Ovary (tissue), 7 donors: ENCODE measurements at regions not wholly inside any gene's neighbourhood (a gene's known extent, or its start where the extent isn't known, plus 50 kb on each side); places are given as distances from the start of the nearest gene placed in this dataset.

ENCODE experiments used
- DNase-seq, 5 donors: peaks; one replicate each; pipeline ENCODE4 v3.0.0-alpha.2; 2019 to 2020
- H3K27ac ChIP-seq, 2 donors: fragments of 200-600 bp; one replicate each; pipeline versions ENCODE4 v1.5.1 to v1.8.0; 2019 to 2022
- H3K27me3 ChIP-seq: fragments of 200-600 bp; one replicate; pipeline ENCODE4 v1.8.0; 2022
- H3K36me3 ChIP-seq: fragments of 200-600 bp; sonication (generic); one replicate; pipeline ENCODE4 v1.5.1; 2019
- H3K4me1 ChIP-seq: one replicate; pipeline ENCODE4 v1.8.1; 2013; ENCODE audit warnings: mild to moderate bottlenecking, moderate library complexity; ENCODE audit not compliant: insufficient read depth
- H3K4me3 ChIP-seq: fragments of 200-600 bp; sonication (generic); one replicate; pipeline ENCODE4 v1.5.1; 2017
- H3K9me3 ChIP-seq, 2 donors: fragments of 200-600 bp in 1 of 2; sonication (generic) in 1 of 2; one replicate each; pipeline versions ENCODE4 v1.5.1 to v1.8.1; 2013 to 2019; ENCODE audit warnings: mild to moderate bottlenecking in 1 of 2, moderate library complexity in 1 of 2
- EP300 ChIP-seq: sonication (generic); formaldehyde crosslinking; IDR thresholded peaks from one replicate; pipeline ENCODE4 v1.6.1; 2017; ENCODE audit warnings: antibody characterized with exemption
- POLR2A ChIP-seq: fragments of 450-650 bp; IDR thresholded peaks from one replicate; pipeline ENCODE4 v1.6.1; 2017; ENCODE audit warnings: antibody characterized with exemption, mild to moderate bottlenecking, moderate library complexity
- WGBS, 3 donors: extraction: QIAGEN DNeasy Blood & Tissue Kit in 1 of 3; methylation state at CpG; one replicate each; pipeline versions ENCODE4 v1.1.5 to v1.1.7; 2013 to 2017; 5-methylcytosine and 5-hydroxymethylcytosine counted together
- intact Hi-C, 4 donors: fragments of 100-400 bp; cut with DNase I; formaldehyde crosslinking; loops; one replicate each; pipeline versions ENCODE4 v1.11.0 to v1.15.1; 2022 to 2023
- TF ChIP-seq, protein P1 (sequence below), 3 donors: fragments of 450-650 bp in 2 of 3; fragments of 200-600 bp in 1 of 3; IDR thresholded peaks; one replicate each; pipeline versions ENCODE4 v1.5.1 to v1.8.0; 2016 to 2022; ENCODE audit warnings: antibody characterized with exemption in 3 of 3, mild to moderate bottlenecking in 1 of 3
- donor health status: DM: no; HTN: no; CAD: no; lungs with moderate emphysema.
- donor health status: DM: no; HTN: no; CAD: no.
- donor health status: Bipolar disorder and iron deficiency.
- donor health status: DM: no; HTN: no; CAD: no.
- donor health status: DM: yes; HTN: yes; CAD: no.

DNA sequence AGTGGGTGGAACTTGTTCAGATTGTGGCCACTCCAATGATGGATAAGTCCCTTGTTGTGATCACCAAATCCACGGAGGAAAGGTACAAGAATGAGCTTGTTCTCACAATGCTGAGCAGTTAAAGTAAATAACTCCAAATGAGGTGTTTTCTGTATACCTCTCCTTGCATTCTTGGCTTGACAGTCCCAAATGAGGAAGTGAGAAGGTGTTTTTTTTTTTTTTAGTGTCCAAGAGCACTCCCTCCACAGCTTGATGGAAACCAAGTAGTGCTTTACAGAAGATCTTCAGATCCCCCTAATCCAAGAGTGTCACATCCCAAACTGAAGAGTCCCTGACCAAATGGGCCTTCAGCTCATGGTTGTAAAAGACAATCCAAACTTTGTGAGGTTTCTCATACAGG lies 153.6 kb downstream of the ATP23 start:
- Histone ChIP-seq H3K36me3 (no peaks in the 10 kb centered on the region), H3K27me3 (no peaks in the 10 kb centered on the region), H3K4me3 (no peak overlapping the region), H3K27ac (no peak overlapping the region), H3K4me1 (no peaks in the 10 kb centered on the region), H3K9me3 (no peaks in the 10 kb centered on the region)
- DNase-seq: no peak
- 94 to 97% (median 94%) methylated on average over 1 of the region's 1 CpG for WGBS, 3 donors
- TF ChIP-seq, protein P1, sequence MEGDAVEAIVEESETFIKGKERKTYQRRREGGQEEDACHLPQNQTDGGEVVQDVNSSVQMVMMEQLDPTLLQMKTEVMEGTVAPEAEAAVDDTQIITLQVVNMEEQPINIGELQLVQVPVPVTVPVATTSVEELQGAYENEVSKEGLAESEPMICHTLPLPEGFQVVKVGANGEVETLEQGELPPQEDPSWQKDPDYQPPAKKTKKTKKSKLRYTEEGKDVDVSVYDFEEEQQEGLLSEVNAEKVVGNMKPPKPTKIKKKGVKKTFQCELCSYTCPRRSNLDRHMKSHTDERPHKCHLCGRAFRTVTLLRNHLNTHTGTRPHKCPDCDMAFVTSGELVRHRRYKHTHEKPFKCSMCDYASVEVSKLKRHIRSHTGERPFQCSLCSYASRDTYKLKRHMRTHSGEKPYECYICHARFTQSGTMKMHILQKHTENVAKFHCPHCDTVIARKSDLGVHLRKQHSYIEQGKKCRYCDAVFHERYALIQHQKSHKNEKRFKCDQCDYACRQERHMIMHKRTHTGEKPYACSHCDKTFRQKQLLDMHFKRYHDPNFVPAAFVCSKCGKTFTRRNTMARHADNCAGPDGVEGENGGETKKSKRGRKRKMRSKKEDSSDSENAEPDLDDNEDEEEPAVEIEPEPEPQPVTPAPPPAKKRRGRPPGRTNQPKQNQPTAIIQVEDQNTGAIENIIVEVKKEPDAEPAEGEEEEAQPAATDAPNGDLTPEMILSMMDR (IDR thresholded peaks at IDR 0.05): no peak
- TF ChIP-seq EP300 (no peak), POLR2A (no peak)
- intact Hi-C loops: no loop called here

DNA sequence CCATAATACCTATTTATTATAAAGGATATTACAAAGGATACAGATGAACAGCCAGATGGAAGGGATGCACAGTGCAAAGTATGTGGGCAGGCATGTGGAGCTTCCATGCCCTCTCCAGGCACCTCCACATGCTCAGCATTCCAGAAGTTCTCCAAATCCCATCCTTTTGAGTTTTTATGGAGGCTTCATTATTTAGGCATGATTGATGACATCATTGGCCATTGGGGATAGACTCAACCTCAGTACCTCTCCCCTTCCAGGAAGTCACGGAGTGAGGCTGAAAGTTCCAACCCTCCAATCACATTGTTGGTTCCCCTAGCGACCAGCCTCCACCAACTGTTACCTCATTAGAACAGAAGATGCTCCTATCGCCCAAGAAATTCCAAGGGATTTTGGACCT lies 156.4 kb downstream of the ATP23 start:
- DNase-seq: no peak
- TF ChIP-seq, protein P1 (IDR thresholded peaks at IDR 0.05): no peak
- no peak for TF ChIP-seq POLR2A
- no peak for TF ChIP-seq EP300
- H3K36me3 ChIP-seq: no peaks in the 10 kb centered on the region
- H3K9me3 ChIP-seq: peaks cover 0 to 7% of the 10 kb centered on the region in 2 donors
- intact Hi-C loops: no loop called here
- no peaks in the 10 kb centered on the region for H3K4me1 ChIP-seq
- no peak overlapping the region for H3K4me3 ChIP-seq
- H3K27me3 ChIP-seq: no peaks in the 10 kb centered on the region
- WGBS, 3 donors: 68 to 77% (median 70%) methylated on average over 3 of the region's 3 CpGs
- H3K27ac ChIP-seq: no peak overlapping the region

DNA sequence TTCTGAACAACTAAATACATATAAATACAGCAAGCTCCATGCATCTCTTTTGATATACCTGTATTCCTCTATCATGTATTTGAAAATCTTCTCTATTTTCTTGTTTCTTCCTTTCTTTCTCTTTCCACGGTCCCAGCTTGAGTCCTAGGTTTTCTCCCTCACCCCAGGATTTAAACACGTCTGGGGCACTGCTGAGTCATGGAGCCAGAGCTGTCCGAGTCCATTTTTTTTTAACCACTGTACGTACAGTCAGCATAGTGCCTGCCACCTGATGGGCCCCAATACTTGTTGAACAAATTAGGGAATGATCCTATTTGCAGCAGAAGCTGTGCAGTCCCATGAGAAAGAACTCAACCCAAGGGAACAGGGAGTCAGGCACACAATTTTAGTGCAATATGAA lies 158.1 kb downstream of the ATP23 start:
- Histone ChIP-seq H3K4me1 (no peaks in the 10 kb centered on the region), H3K4me3 (no peak overlapping the region), H3K9me3 (peaks cover 0 to 7% of the 10 kb centered on the region in 2 donors), H3K27me3 (no peaks in the 10 kb centered on the region), H3K27ac (no peak overlapping the region), H3K36me3 (no peaks in the 10 kb centered on the region)
- TF ChIP-seq POLR2A: no peak
- TF ChIP-seq EP300: no peak
- TF ChIP-seq, protein P1 (IDR thresholded peaks at IDR 0.05): no peak
- no peak for DNase-seq
- intact Hi-C loops: no loop called here
- WGBS, 3 donors: 76 to 80% (median 77%) methylated on average over 4 of the region's 4 CpGs

DNA sequence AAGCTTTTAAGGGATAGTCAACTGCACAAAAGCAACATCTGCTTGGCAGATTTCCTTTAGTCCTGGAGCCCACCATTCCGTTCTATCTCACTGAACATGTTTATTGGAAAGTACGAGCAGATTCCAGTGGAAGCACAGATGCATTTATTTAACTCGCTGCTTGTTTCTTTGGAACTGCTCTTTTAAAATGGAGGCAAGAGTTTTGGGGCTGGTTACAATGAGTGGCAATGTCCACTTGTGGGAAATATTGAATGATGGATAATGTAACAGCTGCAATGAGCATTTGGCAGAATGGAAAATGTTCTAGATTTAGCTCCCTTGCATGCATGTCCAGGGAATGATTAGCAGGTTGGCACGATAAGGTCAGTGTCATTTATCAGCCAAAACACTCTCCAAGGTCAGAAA lies 163.0 kb downstream of the ATP23 start:
- WGBS, 3 donors: 10 to 32% (median 11%) methylated on average over 4 of the region's 4 CpGs
- H3K4me3 ChIP-seq: no peak overlapping the region
- H3K27me3 ChIP-seq: no peaks in the 10 kb centered on the region
- H3K4me1 ChIP-seq: no peaks in the 10 kb centered on the region
- peaks cover 0 to 7% of the 10 kb centered on the region in 2 donors for H3K9me3 ChIP-seq
- H3K36me3 ChIP-seq: no peaks in the 10 kb centered on the region
- no peak for TF ChIP-seq POLR2A
- TF ChIP-seq, protein P1 (IDR thresholded peaks at IDR 0.05): no peak
- no peak for TF ChIP-seq EP300
- intact Hi-C loops: no loop called here
- DNase-seq: no peak
- no peak overlapping the region for H3K27ac ChIP-seq
